Endodermal cell (in vitro differentiated cells): ENCODE measurements at regions not wholly inside any gene's neighbourhood (a gene's known extent, or its start where the extent isn't known, plus 50 kb on each side); places are given as distances from the start of the nearest gene placed in this dataset.
"Not testable (repeated sequence)": the region's sequence is repeated elsewhere in the genome, so short reads cannot be mapped to it uniquely, and the experiment has no call there.

Experiments
- DNase-seq: peaks from one replicate; pipeline ENCODE4 v3.0.0-alpha.2; 2017
- H3K27ac ChIP-seq: 2 replicates; pipeline ENCODE4 v1.5.1; 2013; ENCODE audit warnings: mild to moderate bottlenecking, low read depth, low read length, moderate library complexity
- H3K27me3 ChIP-seq: 2 replicates; pipeline ENCODE4 v1.6.1; 2013; ENCODE audit warnings: mild to moderate bottlenecking, low read length, moderate library complexity; ENCODE audit not compliant: insufficient read depth, control insufficient read depth, poor library complexity, severe bottlenecking
- H3K36me3 ChIP-seq: 2 replicates; pipeline ENCODE4 v1.7.0; 2013; ENCODE audit warnings: mild to moderate bottlenecking, low read length, moderate library complexity; ENCODE audit not compliant: control insufficient read depth, insufficient read depth
- H3K4me1 ChIP-seq: one replicate; pipeline ENCODE4 v1.7.0; 2013; ENCODE audit warnings: low read length; ENCODE audit not compliant: control insufficient read depth, insufficient read depth
- H3K4me3 ChIP-seq: 2 replicates; pipeline ENCODE4 v1.5.1; 2013; ENCODE audit warnings: mild to moderate bottlenecking, low read length, moderate library complexity
- H3K9ac ChIP-seq: 2 replicates; pipeline ENCODE4 v1.6.1; 2013; ENCODE audit warnings: mild to moderate bottlenecking, low read length, moderate library complexity; ENCODE audit not compliant: poor library complexity, severe bottlenecking; ENCODE audit errors: extremely low read depth
- H3K9me3 ChIP-seq: 2 replicates; pipeline ENCODE4 v1.6.1; 2013; ENCODE audit warnings: mild to moderate bottlenecking, low read length, moderate library complexity; ENCODE audit not compliant: control insufficient read depth
- H3K27ac Mint-ChIP-seq: 2 replicates; pipeline ENCODE4 v1.8.0; 2020; ENCODE audit warnings: mixed read lengths
- H3K27me3 Mint-ChIP-seq: 2 replicates; pipeline ENCODE4 v1.8.0; 2021; ENCODE audit warnings: mild to moderate bottlenecking, mixed read lengths; ENCODE audit not compliant: insufficient read depth
- H3K36me3 Mint-ChIP-seq: 2 replicates; pipeline ENCODE4 v1.8.0; 2020; ENCODE audit warnings: low read depth, mixed read lengths
- H3K4me1 Mint-ChIP-seq: 2 replicates; pipeline ENCODE4 v1.8.0; 2020; ENCODE audit warnings: mixed read lengths
- H3K4me3 Mint-ChIP-seq: 2 replicates; pipeline ENCODE4 v1.8.0; 2020; ENCODE audit warnings: mild to moderate bottlenecking, moderate library complexity, mixed read lengths
- H3K9me3 Mint-ChIP-seq: 2 replicates; pipeline ENCODE4 v1.8.0; 2020; ENCODE audit warnings: mild to moderate bottlenecking, mixed read lengths
- WGBS, 2 experiments: methylation state at CpG; one replicate each; pipeline versions ENCODE4 v1.1.5 to v1.1.7; 2013; ENCODE audit warnings: missing lambda C conversion rate in 2 of 2, mixed read lengths in 1 of 2; ENCODE audit not compliant: insufficient coverage in 1 of 2, insufficient read length in 1 of 2; 5-methylcytosine and 5-hydroxymethylcytosine counted together
- TF ChIP-seq, protein P1 (sequence below): fragments of 200-600 bp; sonication (generic); conservative IDR thresholded peaks from 2 replicates; pipeline ENCODE4 v1.5.0; 2021; ENCODE audit warnings: antibody characterized with exemption, mild to moderate bottlenecking

DNA sequence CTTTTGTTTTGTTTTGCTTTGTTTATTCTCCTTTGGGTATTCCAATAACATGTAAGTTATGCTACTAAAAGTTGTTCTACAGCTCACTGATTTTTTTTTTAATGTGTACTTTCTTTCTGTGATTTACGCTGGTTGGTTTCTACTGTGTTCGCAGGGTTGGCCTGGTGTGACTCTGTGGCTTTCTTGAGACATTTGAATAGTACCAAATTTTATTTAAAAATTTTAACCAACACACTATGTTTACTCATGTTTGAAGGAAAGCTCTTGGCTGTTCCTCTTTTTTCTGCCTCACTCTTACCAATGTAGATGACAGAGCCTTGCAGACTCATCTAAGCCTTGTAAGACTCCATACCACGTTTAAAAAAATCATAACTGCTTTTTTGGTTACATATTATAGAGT lies 1784.9 kb upstream of the DEFB115 start:
- no peak overlapping the region for H3K27ac Mint-ChIP-seq
- peaks cover 51% of the 10 kb centered on the region for H3K9me3 Mint-ChIP-seq
- H3K4me3 Mint-ChIP-seq = no peak overlapping the region
- H3K36me3 Mint-ChIP-seq = no peaks in the 10 kb centered on the region
- DNase-seq = no peak
- TF ChIP-seq, protein P1, sequence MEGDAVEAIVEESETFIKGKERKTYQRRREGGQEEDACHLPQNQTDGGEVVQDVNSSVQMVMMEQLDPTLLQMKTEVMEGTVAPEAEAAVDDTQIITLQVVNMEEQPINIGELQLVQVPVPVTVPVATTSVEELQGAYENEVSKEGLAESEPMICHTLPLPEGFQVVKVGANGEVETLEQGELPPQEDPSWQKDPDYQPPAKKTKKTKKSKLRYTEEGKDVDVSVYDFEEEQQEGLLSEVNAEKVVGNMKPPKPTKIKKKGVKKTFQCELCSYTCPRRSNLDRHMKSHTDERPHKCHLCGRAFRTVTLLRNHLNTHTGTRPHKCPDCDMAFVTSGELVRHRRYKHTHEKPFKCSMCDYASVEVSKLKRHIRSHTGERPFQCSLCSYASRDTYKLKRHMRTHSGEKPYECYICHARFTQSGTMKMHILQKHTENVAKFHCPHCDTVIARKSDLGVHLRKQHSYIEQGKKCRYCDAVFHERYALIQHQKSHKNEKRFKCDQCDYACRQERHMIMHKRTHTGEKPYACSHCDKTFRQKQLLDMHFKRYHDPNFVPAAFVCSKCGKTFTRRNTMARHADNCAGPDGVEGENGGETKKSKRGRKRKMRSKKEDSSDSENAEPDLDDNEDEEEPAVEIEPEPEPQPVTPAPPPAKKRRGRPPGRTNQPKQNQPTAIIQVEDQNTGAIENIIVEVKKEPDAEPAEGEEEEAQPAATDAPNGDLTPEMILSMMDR = no peak
- Histone ChIP-seq H3K27me3 (no peaks in the 10 kb centered on the region), H3K4me1 (no peaks in the 10 kb centered on the region), H3K27ac (no peak overlapping the region), H3K9me3 (peaks cover 41% of the 10 kb centered on the region), H3K36me3 (no peaks in the 10 kb centered on the region), H3K4me3 (no peak overlapping the region), H3K9ac (no peak overlapping the region)
- H3K27me3 Mint-ChIP-seq = no peaks in the 10 kb centered on the region
- WGBS, 2 experiments = 83% methylated on average over 2 of the region's 3 CpGs; no CpG with 5 or more reads in 1 of the 2 experiments
- no peaks in the 10 kb centered on the region for H3K4me1 Mint-ChIP-seq

DNA sequence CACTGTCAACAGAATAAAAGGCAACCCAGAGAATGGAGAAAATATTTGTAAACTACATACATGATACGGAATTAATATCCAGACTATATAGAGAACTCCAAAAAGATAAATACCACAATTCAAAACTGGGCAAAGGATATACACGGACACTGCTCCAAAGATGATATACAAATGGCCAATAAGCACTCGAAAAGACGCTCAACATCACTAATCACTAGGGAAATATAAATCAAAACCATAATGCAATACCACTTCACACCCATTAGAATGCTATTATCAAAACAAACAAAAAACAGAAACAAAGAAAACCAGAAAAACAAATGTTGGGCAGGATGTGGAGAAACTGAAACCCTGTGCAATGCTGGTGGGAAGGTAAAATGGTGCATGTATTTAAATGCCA lies 1764.6 kb upstream of the DEFB115 start:
- H3K36me3 ChIP-seq, H3K27me3 ChIP-seq, H3K36me3 Mint-ChIP-seq, H3K4me3 Mint-ChIP-seq, H3K27ac Mint-ChIP-seq, DNase-seq, H3K4me1 ChIP-seq, H3K27ac ChIP-seq, H3K27me3 Mint-ChIP-seq, H3K4me3 ChIP-seq, H3K9ac ChIP-seq, H3K4me1 Mint-ChIP-seq: not testable (repeated sequence)
- H3K9me3 Mint-ChIP-seq = peaks cover 33% of the 10 kb centered on the region
- peaks cover 44% of the 10 kb centered on the region for H3K9me3 ChIP-seq
- WGBS, 2 experiments = 75% methylated on average over 4 of the region's 4 CpGs; no CpG with 5 or more reads in 1 of the 2 experiments

DNA sequence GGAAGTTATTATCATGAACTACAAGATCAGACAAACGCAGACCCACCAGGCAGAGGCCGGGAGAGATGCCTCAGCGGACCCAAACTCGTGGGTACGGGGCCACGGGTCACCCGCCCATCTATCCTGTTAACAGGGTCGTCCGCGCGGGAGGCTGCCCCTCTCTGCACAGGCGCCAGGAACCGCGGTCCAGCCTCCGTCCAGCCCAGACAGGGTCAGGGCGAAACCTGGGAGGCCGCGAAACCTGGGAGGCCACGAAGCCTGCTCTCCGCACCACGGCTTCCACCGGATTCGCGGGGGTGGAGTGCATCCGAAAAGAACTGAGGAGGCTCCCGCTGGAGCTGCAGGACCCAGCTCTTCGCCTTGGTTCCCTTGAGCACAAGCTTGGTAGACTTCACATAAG lies 1760.7 kb upstream of the DEFB115 start:
- 82 to 85% methylated on average over 15 to 27 of the region's 27 CpGs for WGBS, 2 experiments
- H3K9me3 ChIP-seq = peaks cover 53% of the 10 kb centered on the region
- H3K36me3 Mint-ChIP-seq, H3K36me3 ChIP-seq, H3K9ac ChIP-seq, H3K27me3 ChIP-seq, H3K27ac Mint-ChIP-seq, DNase-seq, H3K27me3 Mint-ChIP-seq, H3K4me1 ChIP-seq, H3K4me3 ChIP-seq, H3K27ac ChIP-seq, H3K4me3 Mint-ChIP-seq, H3K4me1 Mint-ChIP-seq: not testable (repeated sequence)
- H3K9me3 Mint-ChIP-seq = peaks cover 41% of the 10 kb centered on the region

DNA sequence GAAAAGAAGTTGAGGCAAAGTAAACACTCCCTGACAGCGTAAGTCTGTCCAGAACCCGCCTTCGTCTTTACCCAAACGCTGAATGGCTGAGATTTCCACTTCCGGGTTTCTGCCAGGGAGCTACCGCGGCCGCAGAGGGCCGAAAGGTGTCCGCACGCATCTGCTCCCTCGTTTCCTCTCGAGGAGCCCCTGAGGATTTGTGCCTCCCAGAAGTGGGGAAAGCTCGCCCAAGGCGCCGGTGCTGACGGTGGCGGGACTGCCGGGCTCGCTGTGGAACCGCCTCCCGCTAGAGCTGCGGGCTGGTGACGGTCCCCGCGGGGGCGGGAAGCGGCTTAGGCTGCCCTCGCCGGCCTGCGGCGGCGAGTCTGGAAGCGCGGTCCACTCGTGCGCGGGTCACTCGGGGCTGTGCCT lies 1760.2 kb upstream of the DEFB115 start:
- H3K27ac ChIP-seq = no peak overlapping the region

DNA sequence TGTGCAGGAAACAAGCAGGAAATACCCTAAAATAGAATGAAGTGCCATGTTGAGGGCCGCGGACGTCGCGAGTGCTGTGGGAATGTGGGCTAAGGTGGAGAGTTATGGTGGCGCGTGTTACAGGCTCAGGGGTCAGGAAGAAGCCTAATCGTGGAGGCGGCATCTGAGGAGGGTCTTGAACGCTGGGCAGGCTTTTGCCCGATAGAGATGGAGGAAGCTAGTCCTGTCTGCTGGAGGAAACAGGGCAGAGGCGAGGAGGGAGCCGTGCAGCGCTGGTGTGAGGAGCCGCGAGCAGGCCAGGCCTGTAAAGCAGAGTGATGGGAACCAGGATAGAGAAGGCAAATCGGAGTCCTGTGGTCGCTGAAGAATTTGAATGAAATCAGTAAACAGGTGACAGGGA lies 1759.8 kb upstream of the DEFB115 start:
- H3K9me3 Mint-ChIP-seq = peaks cover 45% of the 10 kb centered on the region
- peaks cover 46% of the 10 kb centered on the region for H3K9me3 ChIP-seq
- not testable (repeated sequence) for H3K4me3 ChIP-seq, H3K27me3 Mint-ChIP-seq, H3K36me3 ChIP-seq, H3K36me3 Mint-ChIP-seq, H3K27ac ChIP-seq, H3K27ac Mint-ChIP-seq, H3K27me3 ChIP-seq, H3K4me1 Mint-ChIP-seq, H3K4me3 Mint-ChIP-seq, H3K9ac ChIP-seq, H3K4me1 ChIP-seq
- DNase-seq = peak; percentile 27
- 77 to 79% methylated on average over 17 to 18 of the region's 18 CpGs for WGBS, 2 experiments

More for the DNA sequence above, 1760.2 kb upstream of the DEFB115 start:
- Mint-ChIP-seq H3K27ac (no peak overlapping the region), H3K36me3 (no peaks in the 10 kb centered on the region), H3K4me1 (no peaks in the 10 kb centered on the region), H3K27me3 (no peaks in the 10 kb centered on the region), H3K9me3 (peaks cover 44% of the 10 kb centered on the region), H3K4me3 (no peak overlapping the region)
- H3K36me3 ChIP-seq = no peaks in the 10 kb centered on the region
- no peaks in the 10 kb centered on the region for H3K27me3 ChIP-seq
- DNase-seq = no peak
- TF ChIP-seq, protein P1 = no peak
- no peak overlapping the region for H3K9ac ChIP-seq
- H3K9me3 ChIP-seq = peaks cover 50% of the 10 kb centered on the region
- WGBS, 2 experiments = 83 to 88% methylated on average over 33 to 39 of the region's 39 CpGs
- H3K4me1 ChIP-seq = no peaks in the 10 kb centered on the region
- no peak overlapping the region for H3K4me3 ChIP-seq

DNA sequence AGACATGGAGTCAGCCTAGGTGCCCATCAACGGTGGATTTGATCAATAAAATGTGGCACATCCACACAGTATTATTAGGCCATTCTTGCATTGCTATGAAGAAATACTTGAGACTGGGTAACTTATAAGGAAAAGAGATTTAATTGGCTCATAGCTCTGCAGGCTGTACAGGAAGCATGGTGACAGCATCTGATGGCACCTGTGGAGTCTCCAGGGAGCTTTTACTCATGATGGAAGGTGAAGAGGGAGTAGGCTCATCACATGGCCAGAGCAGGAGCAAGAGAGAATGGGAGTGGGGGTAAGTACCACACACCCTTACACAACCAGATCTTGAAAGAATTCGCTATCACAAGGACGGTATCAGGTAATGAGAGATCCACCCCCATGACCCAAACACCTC lies 1756.7 kb upstream of the DEFB115 start:
- not testable (repeated sequence) for H3K27me3 Mint-ChIP-seq, H3K27ac ChIP-seq, DNase-seq, H3K27me3 ChIP-seq, H3K9ac ChIP-seq, H3K4me3 ChIP-seq, H3K36me3 Mint-ChIP-seq, H3K4me3 Mint-ChIP-seq, H3K4me1 ChIP-seq, H3K27ac Mint-ChIP-seq, H3K36me3 ChIP-seq, H3K4me1 Mint-ChIP-seq
- peaks cover 31% of the 10 kb centered on the region for H3K9me3 Mint-ChIP-seq
- peaks cover 33% of the 10 kb centered on the region for H3K9me3 ChIP-seq
- WGBS, 2 experiments = 56 to 71% methylated on average over 3 of the region's 3 CpGs
